OCI-LY1 (cell line): ENCODE measurements at regions not wholly inside any gene's neighbourhood (a gene's known extent, or its start where the extent isn't known, plus 50 kb on each side); places are given as distances from the start of the nearest gene placed in this dataset.

Source experiments
- EZH2 ChIP-seq: fragments of 200-600 bp; sonication (generic), shearing (Covaris generic); IDR thresholded peaks from 2 replicates; pipeline ENCODE4 v1.8.0; 2017; ENCODE audit warnings: borderline replicate concordance, mixed run types, mild to moderate bottlenecking, antibody characterized with exemption, low read length, moderate library complexity, mixed read lengths
- TF ChIP-seq, protein P1 (sequence below): fragments of 200-600 bp; sonication (generic), shearing (Covaris generic); IDR thresholded peaks from 2 replicates; pipeline ENCODE4 v1.5.1; 2017; ENCODE audit warnings: mild to moderate bottlenecking, antibody characterized with exemption, low read length, moderate library complexity, mixed read lengths

DNA sequence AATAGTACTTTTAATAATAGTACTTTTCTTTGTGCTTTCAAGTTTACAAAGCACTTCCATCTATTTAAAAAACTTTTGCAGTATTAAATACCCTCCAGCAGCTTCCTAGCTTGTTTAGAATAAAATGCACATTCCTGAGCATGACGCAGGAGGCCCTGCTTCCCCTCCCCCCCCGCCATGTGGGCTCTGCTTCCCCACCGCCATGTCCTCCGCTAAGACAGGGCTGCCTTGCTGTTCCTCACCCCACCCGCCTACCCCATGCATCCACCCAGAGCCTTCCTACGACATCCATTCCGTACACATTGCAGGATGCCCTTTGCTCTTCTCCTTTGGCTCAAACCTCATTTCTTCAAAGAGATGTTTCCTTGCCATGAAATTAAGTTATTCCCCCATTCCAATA, 205.9 kb upstream of the MSX2 start:
- TF ChIP-seq, protein P1, sequence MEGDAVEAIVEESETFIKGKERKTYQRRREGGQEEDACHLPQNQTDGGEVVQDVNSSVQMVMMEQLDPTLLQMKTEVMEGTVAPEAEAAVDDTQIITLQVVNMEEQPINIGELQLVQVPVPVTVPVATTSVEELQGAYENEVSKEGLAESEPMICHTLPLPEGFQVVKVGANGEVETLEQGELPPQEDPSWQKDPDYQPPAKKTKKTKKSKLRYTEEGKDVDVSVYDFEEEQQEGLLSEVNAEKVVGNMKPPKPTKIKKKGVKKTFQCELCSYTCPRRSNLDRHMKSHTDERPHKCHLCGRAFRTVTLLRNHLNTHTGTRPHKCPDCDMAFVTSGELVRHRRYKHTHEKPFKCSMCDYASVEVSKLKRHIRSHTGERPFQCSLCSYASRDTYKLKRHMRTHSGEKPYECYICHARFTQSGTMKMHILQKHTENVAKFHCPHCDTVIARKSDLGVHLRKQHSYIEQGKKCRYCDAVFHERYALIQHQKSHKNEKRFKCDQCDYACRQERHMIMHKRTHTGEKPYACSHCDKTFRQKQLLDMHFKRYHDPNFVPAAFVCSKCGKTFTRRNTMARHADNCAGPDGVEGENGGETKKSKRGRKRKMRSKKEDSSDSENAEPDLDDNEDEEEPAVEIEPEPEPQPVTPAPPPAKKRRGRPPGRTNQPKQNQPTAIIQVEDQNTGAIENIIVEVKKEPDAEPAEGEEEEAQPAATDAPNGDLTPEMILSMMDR: no peak
- TF ChIP-seq EZH2: no peak
